Putamen (tissue), 1 donor: ENCODE measurements at regions not wholly inside any gene's neighbourhood (a gene's known extent, or its start where the extent isn't known, plus 50 kb on each side); places are given as distances from the start of the nearest gene placed in this dataset.

Experiments used
- DNase-seq: peaks from one replicate; pipeline ENCODE4 v3.0.0-alpha.2; 2016; ENCODE audit warnings: low spot score

GRCh38 chr5:167753725-167754490 is 537.5 kb upstream of the WWC1 start:
- no peak for DNase-seq

- DNase-seq = no peak
Observed at GRCh38 chr5:167754501-167755021, 536.9 kb upstream of the WWC1 start.

GRCh38 chr5:167755420-167755819 is 536.0 kb upstream of the WWC1 start:
- no peak for DNase-seq

DNA sequence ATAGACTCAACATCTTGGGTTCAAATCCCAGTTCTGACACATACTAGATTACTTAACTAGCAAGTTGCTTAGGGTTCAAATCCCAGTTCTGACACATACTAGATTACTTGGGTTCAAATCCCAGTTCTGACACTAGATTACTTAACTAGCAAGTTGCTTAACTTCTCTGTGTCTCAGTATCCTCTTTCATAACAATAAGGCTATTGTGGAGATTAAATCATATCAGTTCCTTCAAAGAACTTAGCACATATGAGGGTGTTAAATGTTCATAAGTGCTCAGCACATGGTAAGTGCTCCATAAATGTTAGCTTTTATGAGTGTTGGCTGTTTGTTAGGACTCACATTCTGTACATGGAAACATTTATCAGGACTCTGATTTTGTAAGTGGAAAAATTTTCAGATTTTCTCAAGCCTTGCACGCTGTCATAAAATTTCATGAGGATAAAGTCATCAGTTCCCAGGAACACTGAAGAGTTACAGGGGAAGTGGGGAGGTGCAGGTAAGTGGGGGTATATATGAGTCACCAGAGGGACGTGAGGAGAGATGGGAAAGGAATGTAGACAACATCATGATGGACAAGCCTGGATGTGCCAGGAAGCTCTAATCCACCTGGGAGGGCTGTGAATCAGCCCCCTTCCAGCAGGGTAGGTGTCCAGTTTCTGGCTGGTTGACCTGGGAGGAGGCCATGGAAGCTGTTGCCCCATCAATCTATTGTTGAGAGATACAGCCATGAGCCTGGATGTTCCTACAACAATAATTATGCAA is 532.2 kb upstream of the WWC1 start:
- no peak for DNase-seq

DNA sequence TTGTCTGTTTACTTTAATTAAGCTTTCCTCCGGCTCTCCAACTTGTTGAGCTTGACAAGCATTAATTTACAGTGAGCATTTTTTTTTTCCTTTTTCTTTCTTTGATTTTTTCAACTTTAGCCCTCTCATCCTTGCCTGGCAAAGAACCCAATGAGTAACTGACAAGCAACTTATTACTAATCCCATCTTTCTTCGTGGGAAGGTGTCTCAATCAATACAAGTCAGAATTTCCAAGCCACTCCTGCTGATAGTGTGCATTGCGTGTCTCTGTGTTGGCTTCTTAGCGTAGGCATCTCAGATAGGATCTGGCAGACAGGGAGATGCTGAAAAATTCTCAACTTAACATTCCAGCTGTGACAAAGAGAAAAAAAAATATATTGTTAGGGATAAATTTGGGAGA is 527.7 kb upstream of the WWC1 start:
- peak; percentile 67 for DNase-seq

DNA sequence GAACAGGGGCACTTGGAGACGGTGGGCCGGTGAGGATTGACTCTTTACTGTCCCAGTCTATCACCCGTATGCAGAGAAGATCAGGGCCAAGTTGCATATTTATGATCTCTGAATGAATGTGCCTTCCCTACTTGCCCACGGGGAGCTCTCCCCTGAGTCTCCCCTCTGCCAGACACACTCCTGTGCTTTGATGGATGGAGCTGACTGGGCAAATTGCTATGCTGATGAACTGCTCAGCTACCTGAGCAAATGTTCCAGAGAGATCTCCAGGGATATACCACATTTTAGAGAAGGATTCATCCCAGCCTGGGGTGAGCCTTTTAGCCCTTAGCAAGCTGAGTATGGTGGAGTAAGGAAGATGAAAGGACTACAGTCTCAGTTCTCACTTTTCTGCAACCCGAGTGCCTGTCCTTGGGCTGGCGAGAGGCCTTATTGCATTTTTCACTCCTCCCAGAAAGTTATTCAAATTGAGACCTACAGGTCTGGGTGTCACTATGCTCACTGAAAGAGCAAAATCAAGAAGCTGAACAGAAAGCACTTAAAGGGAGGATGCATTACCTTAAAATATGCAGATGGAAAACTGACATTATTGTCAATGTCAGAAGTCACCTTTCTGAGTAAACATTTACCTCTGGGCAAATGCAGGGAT is 526.7 kb upstream of the WWC1 start:
- DNase-seq = no peak

DNA sequence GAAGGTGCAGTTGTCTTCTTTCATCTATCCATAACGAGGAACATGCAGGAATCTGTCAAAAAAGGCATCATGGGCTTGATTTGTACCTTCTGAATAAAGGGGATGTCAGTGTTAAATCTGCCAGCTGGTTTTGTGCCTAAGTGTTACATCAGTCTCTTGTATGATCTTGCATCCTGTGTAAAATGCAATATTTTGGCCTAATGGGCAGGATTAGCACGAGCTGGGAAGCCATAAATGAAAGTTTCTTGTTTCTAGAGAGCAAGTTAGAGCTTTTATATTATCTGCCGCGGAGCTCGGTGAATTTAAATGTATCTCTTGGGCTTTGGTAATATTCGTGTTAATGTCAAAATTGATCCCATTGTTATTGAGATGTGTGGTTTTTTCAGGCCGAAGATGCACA is 526.1 kb upstream of the WWC1 start:
- no peak for DNase-seq

DNA sequence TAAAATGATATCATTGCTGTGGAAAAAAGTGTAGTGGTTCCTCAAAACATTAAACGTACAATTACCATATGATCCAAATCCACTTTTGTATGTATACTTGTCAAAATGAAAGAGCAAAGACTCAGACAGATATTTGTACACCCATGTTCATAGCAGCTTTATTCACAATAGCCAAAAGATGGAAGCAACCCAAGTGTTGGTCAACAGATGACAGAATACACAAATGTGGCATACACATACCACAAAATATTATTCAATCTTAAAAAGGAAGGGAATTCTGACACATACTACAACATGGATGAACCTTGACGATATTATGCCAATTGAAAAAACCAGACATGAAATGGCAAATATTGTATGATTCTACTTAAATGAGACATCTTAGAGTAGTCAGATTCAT is 524.5 kb upstream of the WWC1 start:
- no peak for DNase-seq

GRCh38 chr5:167767795-167768194 is 523.6 kb upstream of the WWC1 start:
- DNase-seq = no peak

DNA sequence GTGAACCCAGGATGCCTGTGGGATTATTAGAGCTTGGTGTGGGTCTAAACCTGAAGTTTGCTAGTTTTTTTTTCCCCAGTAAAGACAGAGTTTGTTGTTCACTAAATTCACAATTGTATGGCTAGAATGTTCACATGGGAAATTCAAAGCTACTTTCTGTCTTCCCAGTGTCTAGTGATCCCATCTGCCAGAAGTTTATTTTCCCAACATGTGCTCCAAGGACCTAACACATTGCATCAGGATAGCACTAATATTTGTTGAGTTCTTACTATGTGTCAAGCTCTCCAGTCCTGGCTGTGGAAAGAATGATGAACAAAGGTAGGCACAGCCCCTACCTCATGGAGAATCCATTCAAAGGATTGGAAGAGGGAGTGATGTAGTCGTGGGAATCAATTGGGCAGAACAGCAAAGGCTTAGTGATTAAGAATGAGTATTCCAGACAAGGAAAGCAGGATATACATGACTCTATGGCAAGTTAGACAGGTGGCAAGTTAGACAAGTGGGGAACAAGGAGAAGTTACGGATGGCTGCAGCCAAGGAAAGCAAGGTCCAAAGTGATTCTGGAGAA is 521.5 kb upstream of the WWC1 start:
- no peak for DNase-seq

- no peak for DNase-seq
Observed at GRCh38 chr5:167770461-167770860, 521.0 kb upstream of the WWC1 start.

GRCh38 chr5:167771571-167771970 is 519.9 kb upstream of the WWC1 start:
- DNase-seq = no peak

DNA sequence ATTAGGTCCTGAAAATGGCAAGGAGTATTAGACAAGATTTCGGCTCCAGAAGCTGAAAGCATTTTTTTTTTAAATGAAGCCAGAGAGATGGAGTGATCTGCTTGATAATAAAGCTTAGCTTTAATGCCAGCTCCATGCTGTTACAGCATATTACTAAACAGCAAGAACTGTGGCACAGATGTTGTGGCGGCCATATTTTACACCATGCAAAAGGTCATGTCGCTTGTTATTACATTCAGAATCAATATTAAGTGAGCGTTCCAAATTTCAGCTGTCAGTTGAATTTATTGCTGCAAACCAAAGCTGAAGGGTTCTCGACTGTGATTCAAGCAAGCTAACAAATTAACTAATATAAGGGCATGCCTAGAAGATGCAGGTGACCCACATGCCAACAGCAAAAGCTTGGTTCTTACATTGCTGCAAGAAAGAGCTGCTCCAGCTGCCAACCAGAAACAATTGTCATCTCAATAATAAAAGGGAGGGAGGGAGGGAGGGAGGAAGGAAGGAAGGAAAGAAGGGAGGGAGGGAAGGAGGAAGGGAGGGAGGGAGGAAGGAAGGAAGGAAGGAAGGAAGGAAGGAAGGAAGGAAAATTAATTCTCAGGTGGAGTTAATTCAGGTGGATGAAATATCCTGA is 517.7 kb upstream of the WWC1 start:
- no peak for DNase-seq

DNA sequence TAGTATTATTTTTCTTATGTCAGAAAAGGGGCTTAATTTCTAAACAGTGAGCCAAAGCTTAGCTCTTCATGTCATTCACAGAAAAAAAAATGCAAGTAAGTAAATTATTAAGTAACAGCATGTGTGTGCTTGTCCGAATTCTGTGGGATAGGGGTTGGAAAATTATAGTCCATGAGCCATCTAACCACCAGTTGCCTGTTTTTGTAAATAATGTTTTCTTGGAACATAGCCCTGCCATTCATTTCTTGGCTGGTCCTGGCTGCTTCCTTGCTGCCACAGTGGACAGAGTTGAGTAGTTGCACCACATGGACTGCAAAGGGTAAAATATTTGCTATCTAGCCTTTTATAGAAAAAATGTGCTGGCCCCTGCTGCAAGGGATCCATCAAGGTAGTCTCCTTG is 513.7 kb upstream of the WWC1 start:
- no peak for DNase-seq

DNA sequence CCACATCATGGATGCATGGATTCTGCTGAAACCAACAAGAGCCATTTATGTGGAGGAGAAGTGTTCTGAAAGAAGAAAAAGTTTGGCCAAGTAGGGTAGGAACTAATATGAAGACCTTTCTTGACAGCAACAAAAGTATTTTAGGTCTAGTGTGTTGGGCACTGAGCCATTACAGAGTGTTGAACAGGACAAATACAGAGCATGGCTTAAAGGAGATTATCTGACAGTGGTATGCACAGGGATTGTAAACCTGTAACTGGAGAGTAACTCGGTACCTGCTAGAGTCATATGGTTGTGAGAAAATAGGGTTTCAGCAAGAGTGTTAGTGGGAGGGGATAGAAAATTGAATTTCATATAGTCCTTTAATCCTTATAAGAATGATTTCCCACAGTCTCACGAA is 513.2 kb upstream of the WWC1 start:
- DNase-seq = no peak

GRCh38 chr5:167779644-167780043 is 511.8 kb upstream of the WWC1 start:
- DNase-seq = no peak

DNA sequence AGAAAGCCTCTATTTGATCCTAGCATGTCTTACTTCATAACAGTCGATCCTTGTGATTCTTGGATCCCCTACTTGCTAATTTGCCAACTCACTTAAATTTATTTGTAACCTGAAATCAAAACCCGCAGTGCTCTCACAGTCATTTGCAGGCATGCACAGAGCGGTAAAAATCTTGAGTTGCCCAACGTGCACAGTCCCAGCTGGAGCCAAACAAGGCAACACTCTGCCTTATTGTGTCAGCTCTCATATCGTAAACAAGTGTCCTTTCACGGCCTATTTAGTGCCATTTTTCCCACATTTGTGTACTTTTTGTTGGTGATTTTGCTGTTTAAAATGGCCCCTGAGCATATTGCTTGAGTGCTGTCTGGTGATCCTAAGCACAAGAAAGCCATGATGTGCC is 511.3 kb upstream of the WWC1 start:
- no peak for DNase-seq

DNA sequence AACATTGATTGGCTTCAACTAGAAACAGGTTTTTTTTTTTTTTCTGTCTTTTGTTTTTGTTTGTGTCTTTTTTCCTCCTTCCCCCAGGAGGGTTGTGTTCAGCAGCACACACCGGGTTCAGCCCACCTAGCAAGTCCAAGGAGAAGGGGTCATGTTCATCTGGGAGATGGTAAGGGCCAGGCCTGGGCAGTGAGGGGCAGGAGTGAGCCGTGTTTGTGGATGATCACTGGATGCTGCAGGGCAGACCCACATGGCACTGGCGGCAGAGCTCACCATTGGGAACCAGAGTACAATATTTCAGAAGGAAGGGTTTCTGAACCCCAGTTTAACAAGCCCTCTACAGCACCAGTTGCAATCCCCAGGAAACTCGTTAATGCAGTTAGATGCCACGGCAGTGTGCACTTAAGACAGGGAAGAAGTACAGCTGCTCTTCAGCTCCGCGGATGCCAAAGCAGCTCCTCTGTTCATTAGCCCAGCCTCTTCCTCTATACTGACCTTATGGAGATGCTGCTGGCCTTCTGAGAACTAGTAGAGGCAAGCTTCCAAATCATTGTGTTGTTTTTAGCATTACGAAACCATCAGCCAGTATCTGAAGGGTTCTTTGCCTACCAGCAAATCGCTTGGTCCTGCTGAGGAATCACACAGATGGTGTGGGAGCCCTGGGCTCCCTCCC is 508.2 kb upstream of the WWC1 start:
- no peak for DNase-seq

DNA sequence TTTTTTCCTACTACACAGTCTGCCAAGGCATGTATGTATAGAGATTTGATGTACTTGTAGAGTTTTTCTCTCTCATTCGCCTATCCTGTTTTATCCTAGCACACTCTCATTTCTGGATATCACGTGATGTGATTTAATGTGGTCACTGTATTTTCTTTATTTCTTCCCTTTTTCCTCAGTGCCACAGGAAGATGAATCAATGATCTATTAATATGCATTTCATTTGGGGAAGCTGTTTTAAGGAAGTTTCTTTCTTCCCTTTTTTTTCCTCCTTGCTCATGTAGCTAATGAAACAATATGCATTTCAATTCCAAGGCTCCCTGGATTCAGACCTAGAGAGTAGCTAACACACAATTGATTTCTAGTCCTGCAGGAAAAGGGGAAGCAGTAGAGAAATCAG is 506.3 kb upstream of the WWC1 start:
- no peak for DNase-seq

DNA sequence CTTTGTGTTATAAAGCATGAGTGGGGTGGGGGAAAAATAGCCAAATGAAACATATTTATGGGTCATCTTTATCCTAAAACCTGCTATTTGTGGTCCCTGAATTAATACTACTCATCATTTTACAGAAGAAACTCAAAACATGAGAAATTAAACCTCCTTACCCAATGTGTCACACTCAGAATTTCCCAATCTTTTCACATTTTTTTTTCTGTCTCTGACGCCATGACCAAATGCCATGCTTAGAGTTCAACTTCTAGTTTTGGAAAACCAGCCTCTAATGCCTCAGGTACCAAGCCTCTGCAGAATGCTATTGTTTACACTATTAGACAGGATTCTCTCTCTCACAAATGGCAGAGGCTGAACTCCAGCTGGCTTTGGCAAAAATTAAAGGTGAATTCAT is 505.5 kb upstream of the WWC1 start:
- DNase-seq = no peak

GRCh38 chr5:167786871-167787578 is 504.4 kb upstream of the WWC1 start:
- no peak for DNase-seq
